ENCODE measurements at regions not wholly inside any gene's neighbourhood (a gene's known extent, or its start where the extent isn't known, plus 50 kb on each side); places are given as distances from the start of the nearest gene placed in this dataset.
A peak's percentile ranks its signal among the peaks of the same experiment; 100 is the strongest.

GRCh38 chr18:65628390-65628789, 122.4 kb upstream of the CDH7 start:
- no peak overlapping the region for H3K4me2 ChIP-seq (ENCODE audit: low read length)
- no peak overlapping the region for H3K27ac ChIP-seq (ENCODE audit: low read length)
- H4K20me1 ChIP-seq (ENCODE audit: insufficient read depth) = no peaks in the 10 kb centered on the region
- H3K9me2 ChIP-seq (ENCODE audit: insufficient read depth, low read length) = no peaks in the 10 kb centered on the region
- H3K9ac ChIP-seq (ENCODE audit: low read length) = no peak overlapping the region
- no peaks in the 10 kb centered on the region for H3K9me3 ChIP-seq (ENCODE audit: low read length)
- TF ChIP-seq POLR2AphosphoS5 (IDR thresholded peaks at IDR 0.05) (peak; percentile 81), RAD21 (conservative IDR thresholded peaks at IDR 0.05) (no peak), EP300 (conservative IDR thresholded peaks at IDR 0.05; ENCODE audit: poor library complexity, severe bottlenecking) (peak; percentile 77), TAF1 (IDR thresholded peaks at IDR 0.05; ENCODE audit: low read depth) (no peak)
- H3K79me2 ChIP-seq (replicated peaks; ENCODE audit: insufficient read depth, low read length) = no peaks in the 10 kb centered on the region
- H3F3A ChIP-seq (ENCODE audit: insufficient read depth, low read length, poor library complexity, severe bottlenecking) = no peaks in the 10 kb centered on the region
- H3K4me3 ChIP-seq (ENCODE audit: low read length) = no peak overlapping the region
- no peak overlapping the region for H2AFZ ChIP-seq (ENCODE audit: low read depth, low read length)
- no peaks in the 10 kb centered on the region for H3K36me3 ChIP-seq (ENCODE audit: insufficient read depth, low read length)
- H3K27me3 ChIP-seq (ENCODE audit: insufficient read depth, low read depth, low read length) = no peaks in the 10 kb centered on the region

DNA sequence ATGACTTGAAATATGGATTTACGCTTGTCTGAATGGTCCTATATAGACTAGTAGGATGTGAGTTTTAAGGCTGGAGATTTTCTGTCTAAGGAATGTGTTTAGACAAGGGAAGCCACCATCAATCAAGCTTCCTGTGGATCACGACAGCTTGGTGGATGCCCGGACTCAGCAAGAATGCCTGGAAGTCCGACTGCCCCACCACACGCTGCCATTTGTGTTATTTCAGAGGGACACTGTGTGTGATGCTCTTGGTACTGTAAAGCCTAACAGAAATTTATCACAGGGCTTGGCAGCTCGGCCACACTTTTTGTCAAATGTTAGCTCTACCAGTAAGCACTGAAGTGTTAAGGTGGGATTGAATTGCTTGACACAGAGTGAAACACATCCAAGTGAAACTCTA, 127.1 kb upstream of the CDH7 start:
- H2AFZ ChIP-seq (ENCODE audit: low read depth, low read length) = no peak overlapping the region
- H3K36me3 ChIP-seq (ENCODE audit: insufficient read depth, low read length) = no peaks in the 10 kb centered on the region
- no peaks in the 10 kb centered on the region for H3F3A ChIP-seq (ENCODE audit: insufficient read depth, low read length, poor library complexity, severe bottlenecking)
- H3K9ac ChIP-seq (ENCODE audit: low read length) = no peak overlapping the region
- TF ChIP-seq CTCF (IDR thresholded peaks at IDR 0.05; ENCODE audit: poor library complexity, severe bottlenecking) (no peak), EZH2 (IDR thresholded peaks at IDR 0.05; ENCODE audit: borderline replicate concordance, insufficient read depth, low read length, poor library complexity, severe bottlenecking) (no peak), TAF1 (IDR thresholded peaks at IDR 0.05; ENCODE audit: low read depth) (no peak), MXI1 (conservative IDR thresholded peaks at IDR 0.05; ENCODE audit: poor library complexity, severe bottlenecking) (no peak), POLR2AphosphoS5 (IDR thresholded peaks at IDR 0.05) (no peak), RAD21 (conservative IDR thresholded peaks at IDR 0.05) (no peak), SMC3 (conservative IDR thresholded peaks at IDR 0.05; ENCODE audit: poor library complexity) (no peak), REST (IDR thresholded peaks at IDR 0.05; ENCODE audit: borderline replicate concordance) (no peak), EP300 (conservative IDR thresholded peaks at IDR 0.05; ENCODE audit: poor library complexity, severe bottlenecking) (no peak)
- no peaks in the 10 kb centered on the region for H3K27me3 ChIP-seq (ENCODE audit: insufficient read depth, low read depth, low read length)
- no peak overlapping the region for H3K4me3 ChIP-seq (ENCODE audit: low read length)
- no peaks in the 10 kb centered on the region for H3K9me2 ChIP-seq (ENCODE audit: insufficient read depth, low read length)
- H4K20me1 ChIP-seq (ENCODE audit: insufficient read depth) = no peaks in the 10 kb centered on the region
- no peak overlapping the region for H3K4me2 ChIP-seq (ENCODE audit: low read length)
- H3K27ac ChIP-seq (ENCODE audit: low read length) = no peak overlapping the region
- no peaks in the 10 kb centered on the region for H3K79me2 ChIP-seq (replicated peaks; ENCODE audit: insufficient read depth, low read length)
- H3K9me3 ChIP-seq (ENCODE audit: low read length) = no peaks in the 10 kb centered on the region

- H3K9me3 ChIP-seq (ENCODE audit: low read length) = no peaks in the 10 kb centered on the region
- H3K27ac ChIP-seq (ENCODE audit: low read length) = no peak overlapping the region
- H2AFZ ChIP-seq (ENCODE audit: low read depth, low read length) = no peak overlapping the region
- H3K79me2 ChIP-seq (replicated peaks; ENCODE audit: insufficient read depth, low read length) = no peaks in the 10 kb centered on the region
- no peaks in the 10 kb centered on the region for H3K27me3 ChIP-seq (ENCODE audit: insufficient read depth, low read depth, low read length)
- H3K9ac ChIP-seq (ENCODE audit: low read length) = no peak overlapping the region
- no peaks in the 10 kb centered on the region for H4K20me1 ChIP-seq (ENCODE audit: insufficient read depth)
- H3K4me2 ChIP-seq (ENCODE audit: low read length) = no peak overlapping the region
- H3K4me3 ChIP-seq (ENCODE audit: low read length) = no peak overlapping the region
- no peaks in the 10 kb centered on the region for H3F3A ChIP-seq (ENCODE audit: insufficient read depth, low read length, poor library complexity, severe bottlenecking)
- TF ChIP-seq TAF1 (IDR thresholded peaks at IDR 0.05; ENCODE audit: low read depth) (no peak), EP300 (conservative IDR thresholded peaks at IDR 0.05; ENCODE audit: poor library complexity, severe bottlenecking) (no peak), EZH2 (IDR thresholded peaks at IDR 0.05; ENCODE audit: borderline replicate concordance, insufficient read depth, low read length, poor library complexity, severe bottlenecking) (no peak), MXI1 (conservative IDR thresholded peaks at IDR 0.05; ENCODE audit: poor library complexity, severe bottlenecking) (no peak), RAD21 (conservative IDR thresholded peaks at IDR 0.05) (no peak), SMC3 (conservative IDR thresholded peaks at IDR 0.05; ENCODE audit: poor library complexity) (no peak), POLR2AphosphoS5 (IDR thresholded peaks at IDR 0.05) (no peak), CTCF (IDR thresholded peaks at IDR 0.05; ENCODE audit: poor library complexity, severe bottlenecking) (no peak), REST (IDR thresholded peaks at IDR 0.05; ENCODE audit: borderline replicate concordance) (no peak)
- H3K9me2 ChIP-seq (ENCODE audit: insufficient read depth, low read length) = no peaks in the 10 kb centered on the region
- H3K36me3 ChIP-seq (ENCODE audit: insufficient read depth, low read length) = no peaks in the 10 kb centered on the region
These were observed 128.4 kb upstream of the CDH7 start for GRCh38 chr18:65622436-65622835.

All from neural cell (in vitro differentiated cells).